ENCODE measurements at regions not wholly inside any gene's neighbourhood (a gene's known extent, or its start where the extent isn't known, plus 50 kb on each side); places are given as distances from the start of the nearest gene placed in this dataset.
A peak's percentile ranks its signal among the peaks of the same experiment; 100 is the strongest.

- Mint-ChIP-seq H3K9me3 (0 out of 2 replicates have a peak, but pooled peaks cover 4% of the 10 kb centered on the region), H3K27me3 (ENCODE audit: low read depth) (no peaks in the 10 kb centered on the region), H3K4me3 (no peak overlapping the region), H3K27ac (no peak overlapping the region), H3K36me3 (no peaks in the 10 kb centered on the region), H3K4me1 (no peaks in the 10 kb centered on the region)
- ChIA-PET CTCF (no interaction called here), POLR2A (no interaction called here)
- TF ChIP-seq CBFB (CRISPR knock-in tag; IDR thresholded peaks at IDR 0.05; ENCODE audit: low read depth) = no peak
- TF ChIP-seq GRHL2 (CRISPR knock-in tag; IDR thresholded peaks at IDR 0.05; ENCODE audit: insufficient replicate concordance, severe bottlenecking) = no peak
- TF ChIP-seq USF1 (CRISPR knock-in tag; IDR thresholded peaks at IDR 0.05) = no peak
- TF ChIP-seq FOXK1 (CRISPR knock-in tag; IDR thresholded peaks at IDR 0.05) = no peak
- TF ChIP-seq FOXP4 (CRISPR knock-in tag; IDR thresholded peaks at IDR 0.05) = no peak
- no peak for TF ChIP-seq ZNF219 (CRISPR knock-in tag; IDR thresholded peaks at IDR 0.05; ENCODE audit: borderline replicate concordance)
- no peak for TF ChIP-seq E2F4 (CRISPR knock-in tag; IDR thresholded peaks at IDR 0.05; ENCODE audit: borderline replicate concordance, low read depth)
- TF ChIP-seq ZNF121 (CRISPR knock-in tag; IDR thresholded peaks at IDR 0.05) = no peak
- no peak for TF ChIP-seq JAZF1 (CRISPR knock-in tag; IDR thresholded peaks at IDR 0.05)
- no peak for TF ChIP-seq CDX4 (CRISPR knock-in tag; IDR thresholded peaks at IDR 0.05; ENCODE audit: borderline replicate concordance)
- TF ChIP-seq ZNF423 (CRISPR knock-in tag; IDR thresholded peaks at IDR 0.05) = no peak
- TF ChIP-seq FOXJ3 (CRISPR knock-in tag; IDR thresholded peaks at IDR 0.05; ENCODE audit: borderline replicate concordance) = no peak
- no peak for TF ChIP-seq GABPB1 (CRISPR knock-in tag; IDR thresholded peaks at IDR 0.05)
- no peak for TF ChIP-seq ZSCAN18 (CRISPR knock-in tag; IDR thresholded peaks at IDR 0.05)
- no peak for TF ChIP-seq SOX15 (CRISPR knock-in tag; IDR thresholded peaks at IDR 0.05)
- ATAC-seq = no peak
- no peak for DNase-seq (ENCODE audit: low spot score)
Measured at GRCh38 chr1:222275001-222275728, 272.7 kb downstream of the HHIPL2 start.

GRCh38 chr1:222266223-222267196, 281.4 kb downstream of the HHIPL2 start:
- no peak overlapping the region for H3K4me3 Mint-ChIP-seq
- H3K27ac Mint-ChIP-seq = no peak overlapping the region
- ATAC-seq = peak; percentile 72
- no peak for DNase-seq (ENCODE audit: low spot score)
- H3K4me1 Mint-ChIP-seq = peaks cover 23% of the 10 kb centered on the region
- H3K36me3 Mint-ChIP-seq = no peaks in the 10 kb centered on the region
- CTCF ChIA-PET = interaction anchor here (0.6 to 1.6 kb wide), 3 partner anchors 11 to 198 kb away, joined by 4 to 6 read pairs (median 4); no protein-coding TSS in a partner anchor
- H3K9me3 Mint-ChIP-seq = no peaks in the 10 kb centered on the region
- POLR2A ChIA-PET = no interaction called here
- H3K27me3 Mint-ChIP-seq (ENCODE audit: low read depth) = no peaks in the 10 kb centered on the region
- TF ChIP-seq ZBTB43 (CRISPR knock-in tag; IDR thresholded peaks at IDR 0.05) (no peak), AR (CRISPR knock-in tag; IDR thresholded peaks at IDR 0.05) (no peak), ATF2 (CRISPR knock-in tag; IDR thresholded peaks at IDR 0.05; ENCODE audit: borderline replicate concordance, low read depth) (no peak), HMGA2 (CRISPR knock-in tag; IDR thresholded peaks at IDR 0.05) (no peak)

All from WTC11 (cell line).